HuH-7.5 (cell line): ENCODE measurements at regions not wholly inside any gene's neighbourhood (a gene's known extent, or its start where the extent isn't known, plus 50 kb on each side); places are given as distances from the start of the nearest gene placed in this dataset.

Experiments
- DNase-seq: peaks from one replicate; pipeline ENCODE4 v3.0.0; 2011; ENCODE audit warnings: low spot score

GRCh38 chr6:166842607-166843006 lies 113.7 kb downstream of the RNASET2 start:
- no peak for DNase-seq

- no peak for DNase-seq
Measured at GRCh38 chr6:166841216-166841615, 115.1 kb downstream of the RNASET2 start.

GRCh38 chr6:166839569-166839968 lies 116.8 kb downstream of the RNASET2 start:
- DNase-seq = no peak

GRCh38 chr6:166838987-166839386 lies 117.4 kb downstream of the RNASET2 start:
- DNase-seq = no peak

- no peak for DNase-seq
Measured at GRCh38 chr6:166836785-166837718, 119.3 kb downstream of the RNASET2 start.

- no peak for DNase-seq
Measured at GRCh38 chr6:166834049-166834448, 122.3 kb downstream of the RNASET2 start.

- DNase-seq = no peak
Measured at GRCh38 chr6:166830891-166831363, 125.4 kb downstream of the RNASET2 start.

- no peak for DNase-seq
Measured at GRCh38 chr6:166830185-166830890, 126.0 kb downstream of the RNASET2 start.

- no peak for DNase-seq
Measured at GRCh38 chr6:166826264-166826663, 130.1 kb downstream of the RNASET2 start.

- DNase-seq = no peak
Measured at GRCh38 chr6:166825553-166826145, 130.7 kb downstream of the RNASET2 start.

- DNase-seq = no peak
Measured at GRCh38 chr6:166824880-166825250, 131.5 kb downstream of the RNASET2 start.

GRCh38 chr6:166824146-166824879 lies 132.0 kb downstream of the RNASET2 start:
- no peak for DNase-seq

- DNase-seq = no peak
Measured at GRCh38 chr6:166822609-166823008, 133.7 kb downstream of the RNASET2 start.

- DNase-seq = no peak
Measured at GRCh38 chr6:166820483-166820882, 135.9 kb downstream of the RNASET2 start.

GRCh38 chr6:166820070-166820469 lies 136.3 kb downstream of the RNASET2 start:
- DNase-seq = no peak

- DNase-seq = no peak
Measured at GRCh38 chr6:166815629-166816028, 140.7 kb downstream of the RNASET2 start.

- DNase-seq = no peak
Measured at GRCh38 chr6:166814390-166814789, 142.0 kb downstream of the RNASET2 start.

GRCh38 chr6:166813461-166813860 lies 142.9 kb downstream of the RNASET2 start:
- DNase-seq = no peak

- no peak for DNase-seq
Measured at GRCh38 chr6:166810864-166811263, 145.5 kb downstream of the RNASET2 start.

- DNase-seq = no peak
Measured at GRCh38 chr6:166809721-166810120, 146.6 kb downstream of the RNASET2 start.

- no peak for DNase-seq
Measured at GRCh38 chr6:166806962-166807757, 149.2 kb downstream of the RNASET2 start.
